Fibroblast of lung (primary cell): ENCODE measurements at regions not wholly inside any gene's neighbourhood (a gene's known extent, or its start where the extent isn't known, plus 50 kb on each side); places are given as distances from the start of the nearest gene placed in this dataset.
"Not testable (repeated sequence)": the region's sequence is repeated elsewhere in the genome, so short reads cannot be mapped to it uniquely, and the experiment has no call there.

Experiments used
- DNase-seq, 2 donors: peaks; one replicate each; pipeline versions ENCODE4 v3.0.0 to v3.0.0-alpha.2; 2010; ENCODE audit warnings: low read depth in 2 of 2
- H2AFZ ChIP-seq: 2 replicates; pipeline ENCODE4 v1.5.1; 2012; ENCODE audit warnings: low read length, control low read depth, inconsistent platforms
- H3K27ac ChIP-seq: 2 replicates; pipeline ENCODE4 v1.5.1; 2011; ENCODE audit warnings: low read length, control low read depth; ENCODE audit not compliant: insufficient read depth
- H3K27me3 ChIP-seq: 2 replicates; pipeline ENCODE4 v1.5.1; 2011; ENCODE audit warnings: mild to moderate bottlenecking, low read length; ENCODE audit not compliant: control insufficient read depth, insufficient read depth
- H3K36me3 ChIP-seq: 2 replicates; pipeline ENCODE4 v1.5.1; 2011; ENCODE audit warnings: low read length; ENCODE audit not compliant: control insufficient read depth, insufficient read depth
- H3K4me1 ChIP-seq: 2 replicates; pipeline ENCODE4 v1.5.1; 2011; ENCODE audit warnings: low read length; ENCODE audit not compliant: control insufficient read depth, insufficient read depth; ENCODE audit errors: extremely low read depth
- H3K4me2 ChIP-seq: 2 replicates; pipeline ENCODE4 v1.5.1; 2011; ENCODE audit warnings: low read length, control low read depth; ENCODE audit not compliant: insufficient read depth; ENCODE audit errors: extremely low read depth
- H3K4me3 ChIP-seq, 4 experiments: fragments of 200-600 bp in 1 of 4; sonication (generic) in 1 of 4; replicated peaks in 1 of 4; 2 replicates each; pipeline ENCODE4 v1.5.1; 2011 to 2016; ENCODE audit warnings: low read length in 4 of 4, low read depth in 3 of 4, mild to moderate bottlenecking in 3 of 4, control low read depth in 2 of 4, inconsistent platforms in 1 of 4, mixed read lengths in 1 of 4; ENCODE audit not compliant: insufficient read depth in 1 of 4; ENCODE audit errors: control extremely low read depth in 1 of 4
- H3K79me2 ChIP-seq: 2 replicates; pipeline ENCODE4 v1.5.1; 2012; ENCODE audit warnings: mild to moderate bottlenecking, low read length, inconsistent platforms; ENCODE audit not compliant: control insufficient read depth, insufficient read depth
- H3K9ac ChIP-seq: 2 replicates; pipeline ENCODE4 v1.5.1; 2011; ENCODE audit warnings: mild to moderate bottlenecking, low read length, control low read depth; ENCODE audit not compliant: insufficient read depth
- H3K9me3 ChIP-seq: 2 replicates; pipeline ENCODE4 v1.5.1; 2012; ENCODE audit warnings: low read depth, low read length; ENCODE audit not compliant: control insufficient read depth, insufficient read depth
- H4K20me1 ChIP-seq: 2 replicates; pipeline ENCODE4 v1.5.1; 2011; ENCODE audit warnings: low read length; ENCODE audit not compliant: control insufficient read depth, insufficient read depth; ENCODE audit errors: extremely low read depth
- CTCF ChIP-seq, 2 donors: IDR thresholded peaks in 1 of 2; conservative IDR thresholded peaks in 1 of 2; 1 replicate in 1 of 2; 2 replicates in 1 of 2; pipeline ENCODE4 v1.5.1; 2011 to 2012; ENCODE audit warnings: low read length in 2 of 2, control low read depth in 1 of 2, inconsistent platforms in 1 of 2, low read depth in 1 of 2, mild to moderate bottlenecking in 1 of 2
- EZH2 ChIP-seq: IDR thresholded peaks from 2 replicates; pipeline ENCODE4 v1.5.1; 2012; ENCODE audit warnings: low read length, control low read depth, mild to moderate bottlenecking; ENCODE audit errors: missing control alignments

DNA sequence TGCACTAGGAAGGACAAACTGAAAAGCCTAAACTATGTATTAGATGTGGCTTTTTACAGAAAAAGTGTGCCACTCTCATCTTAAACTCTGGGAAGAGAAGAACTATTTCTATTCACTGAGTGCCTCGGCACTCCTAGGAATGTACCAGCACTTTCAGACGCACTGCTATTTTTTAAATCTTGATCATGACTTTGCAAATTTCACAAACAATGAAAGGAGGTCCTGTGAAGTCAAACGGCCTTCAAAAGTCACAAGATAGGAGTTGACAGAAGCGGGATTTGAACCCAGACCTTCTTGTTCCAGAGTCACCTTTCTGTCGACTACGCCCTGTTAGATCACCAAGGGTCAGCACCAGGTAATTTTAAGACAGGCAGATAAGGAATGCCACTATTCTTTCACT, 365.4 kb downstream of the VRK1 start:
- TF ChIP-seq CTCF (conservative IDR thresholded peaks at IDR 0.05 in 1 of 2, IDR thresholded peaks at IDR 0.05 in 1 of 2; ENCODE audit: low read depth in 1 of 2, low read length in 2 of 2) (no peak), EZH2 (no peak)

DNA sequence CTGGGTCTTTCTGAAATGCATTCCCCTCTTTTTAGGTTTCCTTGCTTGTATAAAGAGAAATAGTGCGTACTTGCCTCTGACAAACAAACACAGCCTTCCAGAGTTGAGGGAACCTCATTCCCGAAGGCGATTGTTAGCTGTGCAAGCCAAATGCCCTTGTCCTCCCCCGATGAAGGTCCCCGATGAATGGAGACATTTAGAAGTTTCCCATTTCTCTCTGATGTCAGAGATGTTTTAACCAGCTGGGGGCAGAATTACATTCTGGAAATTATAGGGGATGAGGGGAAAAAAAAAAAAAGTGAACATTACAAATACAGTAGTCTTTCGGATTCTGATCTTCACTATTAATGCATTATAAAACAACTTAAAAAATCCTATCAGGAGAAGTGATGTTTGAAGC, 366.8 kb downstream of the VRK1 start:
- no peaks in the 10 kb centered on the region for H3K36me3 ChIP-seq
- H3K4me3 ChIP-seq: no peak overlapping the region
- H3K4me2 ChIP-seq: no peak overlapping the region
- H3K79me2 ChIP-seq: no peaks in the 10 kb centered on the region
- H4K20me1 ChIP-seq: no peaks in the 10 kb centered on the region
- no peak overlapping the region for H3K27ac ChIP-seq
- H2AFZ ChIP-seq: no peak overlapping the region
- H3K9ac ChIP-seq: no peak overlapping the region
- no peaks in the 10 kb centered on the region for H3K27me3 ChIP-seq
- no peaks in the 10 kb centered on the region for H3K9me3 ChIP-seq
- TF ChIP-seq EZH2 (no peak), CTCF (conservative IDR thresholded peaks at IDR 0.05 in 1 of 2, IDR thresholded peaks at IDR 0.05 in 1 of 2; ENCODE audit: low read depth in 1 of 2, low read length in 2 of 2) (no peak)
- no peak for DNase-seq
- H3K4me1 ChIP-seq: no peaks in the 10 kb centered on the region

More for the DNA sequence above, 365.4 kb downstream of the VRK1 start:
- Histone ChIP-seq H2AFZ (no peak overlapping the region), H3K27me3 (no peaks in the 10 kb centered on the region), H3K79me2 (no peaks in the 10 kb centered on the region), H3K36me3 (no peaks in the 10 kb centered on the region), H3K4me1 (no peaks in the 10 kb centered on the region), H3K4me2 (no peak overlapping the region), H4K20me1 (no peaks in the 10 kb centered on the region), H3K27ac (no peak overlapping the region), H3K9ac (no peak overlapping the region), H3K9me3 (no peaks in the 10 kb centered on the region), H3K4me3 (no peak overlapping the region)
- no peak for DNase-seq

- no peak for TF ChIP-seq EZH2
- no peak for TF ChIP-seq CTCF (conservative IDR thresholded peaks at IDR 0.05 in 1 of 2, IDR thresholded peaks at IDR 0.05 in 1 of 2; ENCODE audit: low read depth in 1 of 2, low read length in 2 of 2)
These were observed 369.3 kb downstream of the VRK1 start for GRCh38 chr14:97166497-97166896.

DNA sequence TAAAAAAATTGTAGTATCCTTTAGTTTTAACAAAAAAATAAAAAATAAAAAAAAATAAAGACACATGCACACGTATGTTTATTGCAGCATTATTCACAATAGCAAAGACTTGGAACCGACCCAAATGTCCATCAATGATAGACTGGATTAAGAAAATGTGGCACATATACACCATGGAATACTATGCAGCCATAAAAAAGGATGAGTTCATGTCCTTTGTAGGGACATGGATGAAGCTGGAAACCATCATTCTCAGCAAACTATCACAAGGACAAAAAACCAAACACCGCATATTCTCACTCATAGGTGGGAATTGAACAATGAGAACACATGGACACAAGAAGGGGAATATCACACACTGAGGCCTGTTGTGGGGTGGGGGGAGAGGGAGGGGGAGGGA, 370.4 kb downstream of the VRK1 start:
- not testable (repeated sequence) for H3K27ac ChIP-seq, H3K36me3 ChIP-seq, H3K79me2 ChIP-seq, H2AFZ ChIP-seq, H4K20me1 ChIP-seq, H3K9me3 ChIP-seq, H3K9ac ChIP-seq, H3K4me1 ChIP-seq, H3K4me2 ChIP-seq, H3K27me3 ChIP-seq, DNase-seq, H3K4me3 ChIP-seq

More at GRCh38 chr14:97166497-97166896, 369.3 kb downstream of the VRK1 start:
- DNase-seq: no peak
- H4K20me1 ChIP-seq: no peaks in the 10 kb centered on the region
- H3K4me1 ChIP-seq: no peaks in the 10 kb centered on the region
- H2AFZ ChIP-seq: no peak overlapping the region
- no peak overlapping the region for H3K9ac ChIP-seq
- H3K27me3 ChIP-seq: no peaks in the 10 kb centered on the region
- no peak overlapping the region for H3K4me3 ChIP-seq
- H3K79me2 ChIP-seq: no peaks in the 10 kb centered on the region
- H3K27ac ChIP-seq: no peak overlapping the region
- H3K36me3 ChIP-seq: no peaks in the 10 kb centered on the region
- no peak overlapping the region for H3K4me2 ChIP-seq
- no peaks in the 10 kb centered on the region for H3K9me3 ChIP-seq
